Psoas muscle (tissue), 7 donors: ENCODE measurements at regions not wholly inside any gene's neighbourhood (a gene's known extent, or its start where the extent isn't known, plus 50 kb on each side); places are given as distances from the start of the nearest gene placed in this dataset.

Experiments
- ATAC-seq, 4 donors: fragments of 200-7000 bp; cut with Tn5 transposase; one replicate each; pipeline ENCODE4 v1.9.1; 2020; ENCODE audit warnings: moderate library complexity in 3 of 4, mild to moderate bottlenecking in 2 of 4
- DNase-seq, 2 donors: peaks; one replicate each; pipeline ENCODE4 v3.0.0-alpha.2; 2020
- H3K27ac ChIP-seq: fragments of 200-600 bp; one replicate; pipeline ENCODE4 v1.8.0; 2022
- H3K27me3 ChIP-seq, 3 donors: fragments of 200-600 bp in 1 of 3; one replicate each; pipeline versions ENCODE4 v1.6.1 to v1.8.0; 2013 to 2022; ENCODE audit warnings: low read length in 2 of 3, mild to moderate bottlenecking in 2 of 3, moderate library complexity in 1 of 3; ENCODE audit not compliant: insufficient read depth in 3 of 3
- H3K36me3 ChIP-seq, 2 donors: fragments of 200-600 bp in 1 of 2; one replicate each; pipeline versions ENCODE4 v1.6.1 to v1.8.0; 2013 to 2022; ENCODE audit warnings: low read depth in 1 of 2, mild to moderate bottlenecking in 1 of 2, moderate library complexity in 1 of 2; ENCODE audit not compliant: insufficient read depth in 1 of 2
- H3K4me1 ChIP-seq: fragments of 200-600 bp; one replicate; pipeline ENCODE4 v1.8.0; 2022
- H3K4me3 ChIP-seq: fragments of 200-600 bp; one replicate; pipeline ENCODE4 v1.8.0; 2022; ENCODE audit warnings: mild to moderate bottlenecking
- H3K9me3 ChIP-seq: fragments of 200-600 bp; one replicate; pipeline ENCODE4 v1.8.0; 2022
- WGBS, 3 donors: extraction: QIAGEN DNeasy Blood & Tissue Kit; methylation state at CpG; one replicate each; pipeline versions ENCODE4 v1.1.6 to v1.1.7; 2013; 5-methylcytosine and 5-hydroxymethylcytosine counted together
- intact Hi-C, 2 donors: fragments of 100-400 bp; cut with DNase I; formaldehyde crosslinking; loops; one replicate each; pipeline versions ENCODE4 v1.11.0 to v1.14.2; 2022
- TF ChIP-seq, protein P1 (sequence below): fragments of 200-600 bp; IDR thresholded peaks from one replicate; pipeline ENCODE4 v1.8.0; 2022; ENCODE audit warnings: antibody characterized with exemption
- donor health status: healthy with polysubstance abuse.
- donor health status: DM: no; HTN: no; CAD: no; lungs with moderate emphysema.
- donor health status: Bipolar disorder and iron deficiency.
- donor health status: healthy.
- donor health status: DM: yes; HTN: yes; CAD: no.
- donor health status: DM: no; HTN: no; CAD: no.
- donor health status: DM: yes; HTN: yes; CAD: no.

DNA sequence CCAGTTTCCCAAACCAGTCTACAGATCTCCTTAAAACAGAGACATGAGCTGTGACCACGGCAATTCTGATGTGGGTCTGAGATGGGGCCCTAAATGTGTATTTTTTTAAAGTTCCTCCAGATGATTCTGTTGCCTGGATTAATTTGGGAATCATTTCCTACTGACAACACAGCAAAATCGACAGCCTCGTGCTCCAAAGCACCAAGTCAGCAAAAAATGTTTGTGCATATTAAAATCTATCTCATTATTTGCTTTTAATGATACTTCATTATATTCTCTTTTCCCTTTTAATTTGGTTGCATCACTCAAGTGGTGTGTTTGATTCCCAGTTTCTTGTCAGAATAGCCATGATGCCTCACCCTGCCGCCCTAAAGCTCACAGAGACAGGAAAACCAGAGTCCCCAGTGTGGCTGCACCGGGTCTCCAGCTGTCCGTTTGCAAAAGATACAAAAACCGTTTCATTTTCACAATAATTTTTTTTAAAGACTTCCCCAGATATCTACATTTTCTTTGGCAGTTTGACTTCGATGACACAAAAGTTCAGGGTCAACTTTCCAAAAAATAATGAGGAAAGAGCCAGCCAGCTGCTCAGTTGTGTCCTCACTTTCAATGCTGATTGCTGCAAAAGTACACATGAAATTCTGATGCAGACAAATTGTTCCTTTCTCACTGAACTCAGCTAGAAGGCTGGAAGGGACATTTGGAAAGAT lies 443.2 kb upstream of the ID2 start:
- Histone ChIP-seq H3K27ac (no peak overlapping the region), H3K36me3 (no peaks in the 10 kb centered on the region), H3K4me1 (peaks cover 3% of the 10 kb centered on the region), H3K9me3 (no peaks in the 10 kb centered on the region), H3K4me3 (no peak overlapping the region), H3K27me3 (no peaks in the 10 kb centered on the region)
- peak in 1 of 4 donors; percentile 54 for ATAC-seq
- DNase-seq = peak; percentile 41 to 65
- intact Hi-C loops = no loop called here
- TF ChIP-seq, protein P1, sequence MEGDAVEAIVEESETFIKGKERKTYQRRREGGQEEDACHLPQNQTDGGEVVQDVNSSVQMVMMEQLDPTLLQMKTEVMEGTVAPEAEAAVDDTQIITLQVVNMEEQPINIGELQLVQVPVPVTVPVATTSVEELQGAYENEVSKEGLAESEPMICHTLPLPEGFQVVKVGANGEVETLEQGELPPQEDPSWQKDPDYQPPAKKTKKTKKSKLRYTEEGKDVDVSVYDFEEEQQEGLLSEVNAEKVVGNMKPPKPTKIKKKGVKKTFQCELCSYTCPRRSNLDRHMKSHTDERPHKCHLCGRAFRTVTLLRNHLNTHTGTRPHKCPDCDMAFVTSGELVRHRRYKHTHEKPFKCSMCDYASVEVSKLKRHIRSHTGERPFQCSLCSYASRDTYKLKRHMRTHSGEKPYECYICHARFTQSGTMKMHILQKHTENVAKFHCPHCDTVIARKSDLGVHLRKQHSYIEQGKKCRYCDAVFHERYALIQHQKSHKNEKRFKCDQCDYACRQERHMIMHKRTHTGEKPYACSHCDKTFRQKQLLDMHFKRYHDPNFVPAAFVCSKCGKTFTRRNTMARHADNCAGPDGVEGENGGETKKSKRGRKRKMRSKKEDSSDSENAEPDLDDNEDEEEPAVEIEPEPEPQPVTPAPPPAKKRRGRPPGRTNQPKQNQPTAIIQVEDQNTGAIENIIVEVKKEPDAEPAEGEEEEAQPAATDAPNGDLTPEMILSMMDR = no peak
- 27 to 37% (median 28%) methylated on average over 8 of the region's 8 CpGs for WGBS, 3 donors

DNA sequence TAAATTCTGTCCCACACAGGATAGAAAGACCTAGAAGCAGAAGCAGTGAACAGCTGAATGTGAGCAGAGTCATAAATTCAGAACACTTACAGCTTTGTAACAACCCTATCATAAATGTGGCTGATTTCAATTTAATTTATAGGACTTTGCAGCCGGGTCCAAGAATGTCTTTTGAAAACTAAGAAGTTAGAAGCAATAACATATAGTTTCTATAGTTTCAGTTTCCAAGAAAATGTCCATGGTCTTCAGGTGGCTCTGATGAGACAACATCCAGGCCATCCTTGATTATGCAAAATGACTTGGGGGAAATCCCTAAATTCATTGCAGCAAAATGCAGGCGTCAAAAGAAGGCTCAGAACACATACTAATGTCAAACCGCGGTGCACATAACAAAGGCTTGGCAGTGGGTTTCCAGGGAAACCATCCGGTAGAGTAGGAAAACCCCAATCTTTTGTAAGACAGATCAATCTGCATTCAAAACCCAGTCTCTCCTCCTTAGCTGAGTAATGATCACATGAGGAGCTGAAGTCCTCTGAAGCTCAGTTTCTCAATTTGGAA lies 442.2 kb upstream of the ID2 start:
- H3K27ac ChIP-seq = no peak overlapping the region
- H3K27me3 ChIP-seq = no peaks in the 10 kb centered on the region
- H3K9me3 ChIP-seq = no peaks in the 10 kb centered on the region
- TF ChIP-seq, protein P1 = no peak
- DNase-seq (no peak), ATAC-seq (no peak)
- H3K36me3 ChIP-seq = no peaks in the 10 kb centered on the region
- WGBS, 3 donors = 69 to 79% (median 72%) methylated on average over 5 of the region's 5 CpGs
- H3K4me3 ChIP-seq = no peak overlapping the region
- intact Hi-C loops = no loop called here
- no peaks in the 10 kb centered on the region for H3K4me1 ChIP-seq

DNA sequence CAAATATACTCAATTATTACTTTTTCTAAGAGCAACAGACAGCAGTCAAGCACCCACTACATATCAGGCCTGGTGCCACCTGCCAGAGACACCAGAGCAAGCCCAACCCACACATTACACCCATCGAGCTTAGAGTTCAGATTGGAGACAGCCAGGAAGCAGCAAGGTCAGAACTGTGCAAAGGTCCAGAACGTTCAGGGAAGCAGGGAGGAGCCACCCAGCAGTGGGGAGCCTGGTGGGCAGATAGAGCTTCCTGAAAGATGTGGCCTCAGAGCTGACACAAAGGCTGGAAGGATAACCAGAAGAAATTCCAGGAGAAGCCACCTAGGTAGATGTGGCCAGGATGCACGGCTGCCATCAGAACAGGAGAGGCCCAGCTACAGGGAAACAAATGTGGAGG lies 440.5 kb upstream of the ID2 start:
- Histone ChIP-seq H3K36me3 (no peaks in the 10 kb centered on the region), H3K4me3 (no peak overlapping the region), H3K27ac (no peak overlapping the region), H3K9me3 (no peaks in the 10 kb centered on the region), H3K27me3 (no peaks in the 10 kb centered on the region), H3K4me1 (no peaks in the 10 kb centered on the region)
- ATAC-seq = no peak
- TF ChIP-seq, protein P1 = no peak
- 39 to 59% (median 49%) methylated on average over 3 of the region's 3 CpGs for WGBS, 3 donors
- intact Hi-C loops = no loop called here
- no peak for DNase-seq

DNA sequence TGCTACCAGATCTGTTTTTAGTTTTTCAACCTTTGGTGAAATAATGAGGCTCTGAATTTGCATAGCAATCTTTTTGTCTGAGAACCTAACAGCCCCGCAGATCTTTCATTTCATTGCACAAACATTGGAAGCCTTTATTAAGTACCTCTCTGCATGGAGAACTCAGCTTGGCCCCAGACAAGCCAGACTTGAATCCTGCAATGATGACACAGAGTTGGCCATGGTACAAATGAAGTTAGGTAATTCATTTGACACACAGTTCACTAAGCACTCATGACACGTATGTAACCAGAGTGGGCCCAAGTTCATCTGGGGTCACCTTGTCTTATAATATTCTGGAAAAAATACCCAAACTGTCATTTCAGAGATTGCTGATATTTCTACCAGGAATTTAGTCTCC lies 439.1 kb upstream of the ID2 start:
- 35 to 42% (median 39%) methylated on average over 2 of the region's 2 CpGs for WGBS, 3 donors
- no peaks in the 10 kb centered on the region for H3K4me1 ChIP-seq
- ATAC-seq = peak in 3 of 4 donors; percentile 51 to 73 (median 65)
- no peak for DNase-seq
- TF ChIP-seq, protein P1 = no peak
- H3K36me3 ChIP-seq = no peaks in the 10 kb centered on the region
- no peaks in the 10 kb centered on the region for H3K27me3 ChIP-seq
- no peak overlapping the region for H3K27ac ChIP-seq
- intact Hi-C loops = no loop called here
- H3K9me3 ChIP-seq = no peaks in the 10 kb centered on the region
- H3K4me3 ChIP-seq = no peak overlapping the region
